ENCODE measurements at regions not wholly inside any gene's neighbourhood (a gene's known extent, or its start where the extent isn't known, plus 50 kb on each side); places are given as distances from the start of the nearest gene placed in this dataset.

- H3K36me3 ChIP-seq = no peaks in the 10 kb centered on the region
- H3K9me3 ChIP-seq (replicated peaks) = no peaks in the 10 kb centered on the region
- H3K4me3 ChIP-seq = no peak overlapping the region
- no peaks in the 10 kb centered on the region for H3K4me1 ChIP-seq
- no peak for DNase-seq
- no peaks in the 10 kb centered on the region for H3K27me3 ChIP-seq (ENCODE audit: low read depth)
- no peak for TF ChIP-seq CTCF (IDR thresholded peaks at IDR 0.05; ENCODE audit: borderline replicate concordance)
- intact Hi-C loops (cut with micrococcal nuclease) = no loop called here
- no peak overlapping the region for H3K27ac ChIP-seq (replicated peaks)
These were observed 51.2 kb downstream of the OR13H1 start for GRCh38 chrX:131595120-131595519.

- Histone ChIP-seq H3K9me3 (replicated peaks) (no peaks in the 10 kb centered on the region), H3K27me3 (ENCODE audit: low read depth) (peaks cover 5% of the 10 kb centered on the region), H3K4me3 (no peak overlapping the region), H3K4me1 (no peaks in the 10 kb centered on the region), H3K36me3 (no peaks in the 10 kb centered on the region), H3K27ac (replicated peaks) (no peak overlapping the region)
- TF ChIP-seq CTCF (IDR thresholded peaks at IDR 0.05; ENCODE audit: borderline replicate concordance) = no peak
- no peak for DNase-seq
- intact Hi-C loops (cut with micrococcal nuclease) = no loop called here
These were observed 64.0 kb downstream of the OR13H1 start for GRCh38 chrX:131607792-131608369.

- H3K9me3 ChIP-seq (replicated peaks) = no peaks in the 10 kb centered on the region
- H3K27ac ChIP-seq (replicated peaks) = no peak overlapping the region
- H3K4me3 ChIP-seq = no peak overlapping the region
- TF ChIP-seq CTCF (IDR thresholded peaks at IDR 0.05; ENCODE audit: borderline replicate concordance) = no peak
- DNase-seq = no peak
- H3K4me1 ChIP-seq = no peaks in the 10 kb centered on the region
- H3K36me3 ChIP-seq = no peaks in the 10 kb centered on the region
- H3K27me3 ChIP-seq (ENCODE audit: low read depth) = peaks cover 1% of the 10 kb centered on the region
- intact Hi-C loops (cut with micrococcal nuclease) = no loop called here
These were observed 65.6 kb downstream of the OR13H1 start for GRCh38 chrX:131609480-131609879.

GRCh38 chrX:131613260-131613659 is 69.4 kb downstream of the OR13H1 start:
- intact Hi-C loops (cut with micrococcal nuclease) = no loop called here
- no peak for DNase-seq
- H3K4me1 ChIP-seq = no peaks in the 10 kb centered on the region
- no peaks in the 10 kb centered on the region for H3K9me3 ChIP-seq (replicated peaks)
- H3K4me3 ChIP-seq = no peak overlapping the region
- H3K27ac ChIP-seq (replicated peaks) = no peak overlapping the region
- H3K36me3 ChIP-seq = no peaks in the 10 kb centered on the region
- no peak for TF ChIP-seq CTCF (IDR thresholded peaks at IDR 0.05; ENCODE audit: borderline replicate concordance)
- H3K27me3 ChIP-seq (ENCODE audit: low read depth) = no peaks in the 10 kb centered on the region

GRCh38 chrX:131614241-131614640 is 70.4 kb downstream of the OR13H1 start:
- no peaks in the 10 kb centered on the region for H3K36me3 ChIP-seq
- H3K27me3 ChIP-seq (ENCODE audit: low read depth) = no peaks in the 10 kb centered on the region
- intact Hi-C loops (cut with micrococcal nuclease) = no loop called here
- no peak for DNase-seq
- no peak overlapping the region for H3K27ac ChIP-seq (replicated peaks)
- no peak overlapping the region for H3K4me3 ChIP-seq
- H3K4me1 ChIP-seq = no peaks in the 10 kb centered on the region
- H3K9me3 ChIP-seq (replicated peaks) = no peaks in the 10 kb centered on the region
- TF ChIP-seq CTCF (IDR thresholded peaks at IDR 0.05; ENCODE audit: borderline replicate concordance) = no peak
